ENCODE measurements at regions not wholly inside any gene's neighbourhood (a gene's known extent, or its start where the extent isn't known, plus 50 kb on each side); places are given as distances from the start of the nearest gene placed in this dataset.

- TF ChIP-seq CTCF (IDR thresholded peaks at IDR 0.05) (no peak), POLR2A (IDR thresholded peaks at IDR 0.05) (no peak)
Observed at GRCh38 chr9:21690561-21690960, 111.9 kb upstream of the MTAP start.

Data from uterus (tissue), 2 donors.